GM12872 (cell line): ENCODE measurements at regions not wholly inside any gene's neighbourhood (a gene's known extent, or its start where the extent isn't known, plus 50 kb on each side); places are given as distances from the start of the nearest gene placed in this dataset.

Experiments
- CTCF ChIP-seq: IDR thresholded peaks from 3 replicates; pipeline ENCODE4 v1.5.1; 2011; ENCODE audit warnings: low read depth, mild to moderate bottlenecking, low read length, moderate library complexity; ENCODE audit not compliant: insufficient read depth

DNA sequence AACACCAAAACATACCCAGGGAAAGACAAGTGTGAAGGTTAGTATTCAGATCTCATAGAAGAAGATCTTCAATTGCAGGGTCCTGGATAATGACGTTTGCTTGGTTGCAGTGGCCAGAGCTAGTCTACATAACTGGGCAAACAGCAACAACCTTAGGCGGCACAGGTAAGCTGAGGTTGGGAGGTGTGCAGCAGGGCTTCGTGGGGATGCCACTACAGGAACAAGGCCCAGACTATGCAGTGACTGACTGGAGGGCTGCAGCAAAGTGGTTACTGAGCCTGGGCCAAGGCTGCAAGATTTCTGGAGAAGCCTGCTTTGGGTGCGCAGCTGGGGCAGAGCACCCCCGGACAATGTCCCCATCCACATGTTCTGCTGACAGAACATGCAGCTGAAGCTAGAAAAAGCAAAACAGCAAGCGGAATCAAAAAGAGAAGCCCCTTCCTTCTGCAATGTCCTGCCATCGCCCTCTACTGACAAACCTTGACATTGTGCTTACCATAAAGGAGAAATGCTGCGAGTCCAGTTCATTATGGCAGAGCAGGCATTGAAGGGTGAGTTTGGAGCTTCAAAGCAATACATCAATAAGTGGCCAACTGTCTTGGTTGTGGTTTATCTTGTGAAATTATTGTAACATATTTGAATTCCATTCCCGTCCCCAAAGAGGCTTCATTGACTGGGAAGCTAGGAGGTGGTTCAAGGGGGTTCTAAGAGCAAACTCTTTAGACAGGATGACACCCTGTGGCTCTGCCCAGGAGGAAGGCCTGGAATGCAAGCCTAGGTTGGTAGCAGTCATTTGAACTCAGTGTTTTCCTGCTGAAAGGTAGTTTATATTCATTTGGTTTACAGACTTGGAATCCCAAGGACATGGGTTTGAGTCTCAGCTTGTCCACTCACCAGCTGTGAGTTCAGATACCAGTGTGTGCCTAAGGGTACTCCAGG, 217.0 kb downstream of the PDCD6IP start:
- peak; percentile 46; the same call in 2 of the 3 replicates for TF ChIP-seq CTCF

- no peak for TF ChIP-seq CTCF
These were observed 218.6 kb downstream of the PDCD6IP start for GRCh38 chr3:34016925-34017587.

- TF ChIP-seq CTCF: no peak
These were observed 219.3 kb downstream of the PDCD6IP start for GRCh38 chr3:34017757-34018156.

DNA sequence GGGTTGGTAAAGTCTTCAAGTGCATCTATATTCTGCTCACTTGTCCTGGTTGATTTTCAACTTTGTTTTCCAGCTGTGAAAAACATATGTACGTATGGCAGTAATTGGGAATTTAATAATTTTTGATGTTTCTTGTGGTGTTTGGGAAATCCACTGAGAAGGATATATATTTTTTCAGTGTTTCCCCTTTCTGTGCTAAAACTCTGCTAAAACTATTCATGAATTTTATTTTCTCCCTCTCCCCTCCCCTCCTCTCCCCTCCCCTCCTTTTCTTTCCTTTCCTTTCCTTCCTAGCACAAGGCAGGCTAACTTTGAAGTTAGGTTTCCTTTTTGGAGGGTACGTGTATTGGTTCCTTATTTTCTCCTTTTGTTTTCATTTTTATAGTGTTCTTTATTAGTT, 220.7 kb downstream of the PDCD6IP start:
- no peak for TF ChIP-seq CTCF

GRCh38 chr3:34020170-34020569, 221.7 kb downstream of the PDCD6IP start:
- no peak for TF ChIP-seq CTCF

GRCh38 chr3:34020726-34021680, 222.6 kb downstream of the PDCD6IP start:
- no peak for TF ChIP-seq CTCF
